OCI-LY1 (cell line): ENCODE measurements at regions not wholly inside any gene's neighbourhood (a gene's known extent, or its start where the extent isn't known, plus 50 kb on each side); places are given as distances from the start of the nearest gene placed in this dataset.

Experiments
- H2AFZ ChIP-seq: fragments of 200-600 bp; sonication (generic), shearing (Covaris generic); 2 replicates; pipeline ENCODE4 v1.6.0; 2014; ENCODE audit warnings: antibody characterized with exemption, mild to moderate bottlenecking, low read length
- H3F3A ChIP-seq: fragments of 200-600 bp; sonication (generic), shearing (Covaris generic); 2 replicates; pipeline ENCODE4 v1.6.0; 2014; ENCODE audit warnings: mild to moderate bottlenecking, antibody characterized with exemption, low read length, moderate library complexity; ENCODE audit not compliant: insufficient read depth
- H3K27ac ChIP-seq: fragments of 200-600 bp; sonication (generic); 2 replicates; pipeline ENCODE4 v1.5.1; 2014; ENCODE audit warnings: low read length, mixed run types, mild to moderate bottlenecking, low read depth; ENCODE audit not compliant: poor library complexity, severe bottlenecking
- H3K27me3 ChIP-seq: fragments of 200-600 bp; sonication (generic); 2 replicates; pipeline ENCODE4 v1.6.0; 2014; ENCODE audit warnings: antibody characterized with exemption, mild to moderate bottlenecking, low read length, moderate library complexity; ENCODE audit not compliant: insufficient read depth
- H3K36me3 ChIP-seq: fragments of 200-600 bp; sonication (generic); 2 replicates; pipeline ENCODE4 v1.6.1; 2014; ENCODE audit warnings: mild to moderate bottlenecking, antibody characterized with exemption, low read length, moderate library complexity, mixed read lengths; ENCODE audit not compliant: insufficient read depth
- H3K4me1 ChIP-seq: fragments of 200-600 bp; sonication (generic); 2 replicates; pipeline ENCODE4 v1.5.1; 2014; ENCODE audit warnings: mild to moderate bottlenecking, low read length, moderate library complexity; ENCODE audit not compliant: insufficient read depth, severe bottlenecking
- H3K4me2 ChIP-seq: fragments of 200-600 bp; sonication (generic), shearing (Covaris generic); 2 replicates; pipeline ENCODE4 v1.6.1; 2014; ENCODE audit warnings: low read length
- H3K4me3 ChIP-seq: fragments of 200-600 bp; sonication (generic); 2 replicates; pipeline ENCODE4 v1.5.1; 2014; ENCODE audit warnings: low read length, low read depth, mild to moderate bottlenecking, mixed read lengths; ENCODE audit not compliant: poor library complexity, severe bottlenecking
- H3K79me2 ChIP-seq: fragments of 200-600 bp; shearing (Covaris generic); 2 replicates; pipeline ENCODE4 v1.6.1; 2016; ENCODE audit warnings: mixed run types, low read length, mixed read lengths; ENCODE audit not compliant: insufficient read depth
- H3K9ac ChIP-seq: fragments of 200-600 bp; sonication (generic), shearing (Covaris generic); 2 replicates; pipeline ENCODE4 v1.6.1; 2014; ENCODE audit warnings: mild to moderate bottlenecking, low read length, mixed read lengths
- H3K9me2 ChIP-seq: fragments of 200-600 bp; sonication (generic), shearing (Covaris generic); 2 replicates; pipeline ENCODE4 v1.6.1; 2014; ENCODE audit warnings: low read depth, mild to moderate bottlenecking, low read length, mixed read lengths
- H3K9me3 ChIP-seq: fragments of 200-600 bp; shearing (Covaris generic); 2 replicates; pipeline ENCODE4 v1.6.1; 2014; ENCODE audit warnings: low read length, mixed read lengths
- H4K20me1 ChIP-seq: fragments of 200-600 bp; sonication (generic), shearing (Covaris generic); 2 replicates; pipeline ENCODE4 v1.6.0; 2016; ENCODE audit warnings: mild to moderate bottlenecking, low read length; ENCODE audit not compliant: insufficient read depth
- EZH2 ChIP-seq: fragments of 200-600 bp; sonication (generic), shearing (Covaris generic); IDR thresholded peaks from 2 replicates; pipeline ENCODE4 v1.8.0; 2017; ENCODE audit warnings: borderline replicate concordance, mixed run types, mild to moderate bottlenecking, antibody characterized with exemption, low read length, moderate library complexity, mixed read lengths
- TF ChIP-seq, protein P1 (sequence below): fragments of 200-600 bp; sonication (generic), shearing (Covaris generic); IDR thresholded peaks from 2 replicates; pipeline ENCODE4 v1.5.1; 2017; ENCODE audit warnings: mild to moderate bottlenecking, antibody characterized with exemption, low read length, moderate library complexity, mixed read lengths

DNA sequence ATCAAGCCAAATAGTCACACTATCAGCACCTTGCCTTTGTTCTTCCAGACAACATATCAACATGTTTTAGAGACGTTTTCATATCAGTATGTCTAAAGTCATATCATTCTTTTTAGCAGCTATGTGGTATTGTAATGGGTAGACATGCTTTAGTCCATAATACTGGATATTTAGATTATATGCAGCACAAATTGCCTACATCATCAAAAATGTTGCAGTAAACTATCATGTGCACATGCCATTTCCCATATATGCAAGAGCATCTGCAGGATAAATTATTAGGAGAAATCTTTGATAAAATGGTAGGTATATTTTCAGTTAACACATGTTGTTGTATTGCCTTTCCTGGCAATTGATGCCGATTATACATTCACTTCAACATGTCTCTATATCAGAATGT is 636.5 kb downstream of the XIRP2 start:
- no peak overlapping the region for H3K4me3 ChIP-seq
- no peaks in the 10 kb centered on the region for H3K4me1 ChIP-seq
- H3K36me3 ChIP-seq: no peaks in the 10 kb centered on the region
- H4K20me1 ChIP-seq: no peaks in the 10 kb centered on the region
- H3K9me2 ChIP-seq: no peaks in the 10 kb centered on the region
- no peak overlapping the region for H3K27ac ChIP-seq
- H3F3A ChIP-seq: no peaks in the 10 kb centered on the region
- H3K9me3 ChIP-seq: no peaks in the 10 kb centered on the region
- H3K27me3 ChIP-seq: no peaks in the 10 kb centered on the region
- no peak overlapping the region for H3K4me2 ChIP-seq
- TF ChIP-seq, protein P1, sequence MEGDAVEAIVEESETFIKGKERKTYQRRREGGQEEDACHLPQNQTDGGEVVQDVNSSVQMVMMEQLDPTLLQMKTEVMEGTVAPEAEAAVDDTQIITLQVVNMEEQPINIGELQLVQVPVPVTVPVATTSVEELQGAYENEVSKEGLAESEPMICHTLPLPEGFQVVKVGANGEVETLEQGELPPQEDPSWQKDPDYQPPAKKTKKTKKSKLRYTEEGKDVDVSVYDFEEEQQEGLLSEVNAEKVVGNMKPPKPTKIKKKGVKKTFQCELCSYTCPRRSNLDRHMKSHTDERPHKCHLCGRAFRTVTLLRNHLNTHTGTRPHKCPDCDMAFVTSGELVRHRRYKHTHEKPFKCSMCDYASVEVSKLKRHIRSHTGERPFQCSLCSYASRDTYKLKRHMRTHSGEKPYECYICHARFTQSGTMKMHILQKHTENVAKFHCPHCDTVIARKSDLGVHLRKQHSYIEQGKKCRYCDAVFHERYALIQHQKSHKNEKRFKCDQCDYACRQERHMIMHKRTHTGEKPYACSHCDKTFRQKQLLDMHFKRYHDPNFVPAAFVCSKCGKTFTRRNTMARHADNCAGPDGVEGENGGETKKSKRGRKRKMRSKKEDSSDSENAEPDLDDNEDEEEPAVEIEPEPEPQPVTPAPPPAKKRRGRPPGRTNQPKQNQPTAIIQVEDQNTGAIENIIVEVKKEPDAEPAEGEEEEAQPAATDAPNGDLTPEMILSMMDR: no peak
- TF ChIP-seq EZH2: no peak
- no peak overlapping the region for H3K9ac ChIP-seq
- no peaks in the 10 kb centered on the region for H3K79me2 ChIP-seq
- H2AFZ ChIP-seq: no peak overlapping the region

DNA sequence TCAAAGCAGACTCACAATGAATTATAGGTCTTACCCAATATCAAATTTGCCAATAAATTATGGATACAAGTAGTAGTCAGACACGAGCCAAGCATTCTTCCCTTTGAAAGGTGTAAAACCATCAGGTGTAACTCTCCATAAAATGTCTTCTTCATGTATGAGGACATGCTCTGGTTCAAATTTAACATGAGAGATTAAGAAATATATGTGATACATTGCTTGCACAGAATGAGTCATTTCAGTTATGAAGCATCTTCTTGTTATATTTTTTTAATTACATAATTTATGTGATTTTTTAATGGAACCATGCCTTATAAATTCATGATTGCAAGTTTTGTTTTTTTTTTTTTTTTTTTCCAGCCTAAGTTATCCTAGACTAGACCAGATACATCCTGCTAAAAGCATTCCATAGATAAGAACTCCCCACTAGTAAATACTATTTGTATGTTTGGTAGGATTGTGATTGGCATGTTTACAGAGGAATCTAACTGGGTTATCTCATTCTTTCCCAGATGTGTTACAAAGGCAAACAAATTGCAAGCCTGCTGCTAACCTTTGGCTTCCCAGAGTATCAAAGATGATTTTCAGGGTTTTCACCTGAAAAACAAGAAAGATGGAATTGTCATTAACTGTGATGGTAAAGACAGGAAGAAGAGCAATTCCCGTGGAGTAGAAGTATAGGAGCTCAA is 621.9 kb downstream of the XIRP2 start:
- Histone ChIP-seq H2AFZ (no peak overlapping the region), H3K27ac (no peak overlapping the region), H3K36me3 (no peaks in the 10 kb centered on the region), H3K4me1 (no peaks in the 10 kb centered on the region), H4K20me1 (no peaks in the 10 kb centered on the region), H3K4me2 (no peak overlapping the region), H3K9me3 (no peaks in the 10 kb centered on the region), H3K9ac (no peak overlapping the region), H3F3A (no peaks in the 10 kb centered on the region), H3K79me2 (no peaks in the 10 kb centered on the region), H3K9me2 (no peaks in the 10 kb centered on the region), H3K4me3 (no peak overlapping the region), H3K27me3 (no peaks in the 10 kb centered on the region)
- no peak for TF ChIP-seq EZH2
- TF ChIP-seq, protein P1: no peak

DNA sequence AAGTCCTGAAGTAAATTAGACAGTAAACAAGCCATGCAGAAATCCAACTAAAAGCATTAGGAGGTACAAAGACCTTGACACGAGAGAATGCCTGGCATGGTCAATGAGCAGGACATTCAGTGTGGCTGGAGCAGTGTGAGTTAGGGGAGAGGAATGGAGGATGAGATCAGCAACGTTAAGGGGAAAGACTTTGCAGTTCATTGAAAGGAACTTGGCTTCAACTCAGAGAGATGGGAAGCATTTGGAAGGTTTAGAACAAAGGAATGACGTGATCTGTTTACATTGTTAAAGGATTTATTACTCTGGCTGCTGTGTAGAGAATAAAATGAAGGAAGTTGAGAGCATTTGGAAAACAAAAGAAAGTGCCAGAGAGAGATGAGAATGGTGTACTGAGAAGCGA is 621.3 kb downstream of the XIRP2 start:
- no peaks in the 10 kb centered on the region for H3K27me3 ChIP-seq
- H3K9me2 ChIP-seq: no peaks in the 10 kb centered on the region
- no peaks in the 10 kb centered on the region for H3K4me1 ChIP-seq
- no peaks in the 10 kb centered on the region for H4K20me1 ChIP-seq
- no peak overlapping the region for H3K27ac ChIP-seq
- TF ChIP-seq, protein P1: no peak
- TF ChIP-seq EZH2: no peak
- H3K9ac ChIP-seq: no peak overlapping the region
- no peaks in the 10 kb centered on the region for H3F3A ChIP-seq
- no peaks in the 10 kb centered on the region for H3K9me3 ChIP-seq
- no peak overlapping the region for H2AFZ ChIP-seq
- no peaks in the 10 kb centered on the region for H3K79me2 ChIP-seq
- no peak overlapping the region for H3K4me3 ChIP-seq
- H3K36me3 ChIP-seq: no peaks in the 10 kb centered on the region
- H3K4me2 ChIP-seq: no peak overlapping the region
